ENCODE measurements at regions not wholly inside any gene's neighbourhood (a gene's known extent, or its start where the extent isn't known, plus 50 kb on each side); places are given as distances from the start of the nearest gene placed in this dataset.

- no peak for TF ChIP-seq CTCF (IDR thresholded peaks at IDR 0.05)
- no peak for TF ChIP-seq POLR2A (IDR thresholded peaks at IDR 0.05)
These were observed 1133.2 kb upstream of the TMEM132C start for GRCh38 chr12:127133675-127134335.
